ENCODE measurements at regions not wholly inside any gene's neighbourhood (a gene's known extent, or its start where the extent isn't known, plus 50 kb on each side); places are given as distances from the start of the nearest gene placed in this dataset.
"Not testable (repeated sequence)": the region's sequence is repeated elsewhere in the genome, so short reads cannot be mapped to it uniquely, and the experiment has no call there.

- no peak overlapping the region for H3K27ac ChIP-seq
- H3K4me3 ChIP-seq: no peak overlapping the region
- WGBS: 30% methylated on average over 1 of the region's 1 CpG
- no peaks in the 10 kb centered on the region for H3K36me3 ChIP-seq
- H3K4me1 ChIP-seq (replicated peaks): no peaks in the 10 kb centered on the region
- DNase-seq (ENCODE audit: low spot score): no peak
- H3K9me3 ChIP-seq: no peaks in the 10 kb centered on the region
- no peak for TF ChIP-seq POLR2A (IDR thresholded peaks at IDR 0.05)
- no peak for TF ChIP-seq POLR2AphosphoS5 (IDR thresholded peaks at IDR 0.05)
- no peak for TF ChIP-seq CTCF (IDR thresholded peaks at IDR 0.05)
- intact Hi-C loops (cut with DNase I): no loop called here
- H3K27me3 ChIP-seq (replicated peaks; ENCODE audit: insufficient read depth): no peaks in the 10 kb centered on the region
Observed at GRCh38 chr13:65125236-65125635, 2104.9 kb downstream of the PCDH9 start.

GRCh38 chr13:65112531-65112941 lies 2117.6 kb downstream of the PCDH9 start:
- no peak overlapping the region for H3K4me3 ChIP-seq
- no peaks in the 10 kb centered on the region for H3K9me3 ChIP-seq
- DNase-seq (ENCODE audit: low spot score): no peak
- H3K27ac ChIP-seq: no peak overlapping the region
- H3K36me3 ChIP-seq: no peaks in the 10 kb centered on the region
- 38% methylated on average over 3 of the region's 3 CpGs for WGBS
- no peak for TF ChIP-seq POLR2A (IDR thresholded peaks at IDR 0.05)
- no peak for TF ChIP-seq CTCF (IDR thresholded peaks at IDR 0.05)
- TF ChIP-seq POLR2AphosphoS5 (IDR thresholded peaks at IDR 0.05): no peak
- intact Hi-C loops (cut with DNase I): no loop called here
- no peaks in the 10 kb centered on the region for H3K4me1 ChIP-seq (replicated peaks)
- H3K27me3 ChIP-seq (replicated peaks; ENCODE audit: insufficient read depth): no peaks in the 10 kb centered on the region

GRCh38 chr13:65112123-65112522 lies 2118.0 kb downstream of the PCDH9 start:
- Histone ChIP-seq H3K4me3 (no peak overlapping the region), H3K4me1 (replicated peaks) (no peaks in the 10 kb centered on the region), H3K27me3 (replicated peaks; ENCODE audit: insufficient read depth) (no peaks in the 10 kb centered on the region), H3K27ac (no peak overlapping the region), H3K9me3 (no peaks in the 10 kb centered on the region), H3K36me3 (no peaks in the 10 kb centered on the region)
- TF ChIP-seq POLR2AphosphoS5 (IDR thresholded peaks at IDR 0.05) (no peak), POLR2A (IDR thresholded peaks at IDR 0.05) (no peak), CTCF (IDR thresholded peaks at IDR 0.05) (no peak)
- no peak for DNase-seq (ENCODE audit: low spot score)
- WGBS: 77% methylated on average over 1 of the region's 1 CpG
- intact Hi-C loops (cut with DNase I): no loop called here

GRCh38 chr13:65111223-65111622 lies 2118.9 kb downstream of the PCDH9 start:
- WGBS: 61% methylated on average over 1 of the region's 1 CpG
- intact Hi-C loops (cut with DNase I): no loop called here
- H3K27me3 ChIP-seq (replicated peaks; ENCODE audit: insufficient read depth): no peaks in the 10 kb centered on the region
- no peak overlapping the region for H3K4me3 ChIP-seq
- no peaks in the 10 kb centered on the region for H3K4me1 ChIP-seq (replicated peaks)
- TF ChIP-seq CTCF (IDR thresholded peaks at IDR 0.05) (no peak), POLR2A (IDR thresholded peaks at IDR 0.05) (no peak), POLR2AphosphoS5 (IDR thresholded peaks at IDR 0.05) (no peak)
- no peak overlapping the region for H3K27ac ChIP-seq
- no peaks in the 10 kb centered on the region for H3K9me3 ChIP-seq
- H3K36me3 ChIP-seq: no peaks in the 10 kb centered on the region
- DNase-seq (ENCODE audit: low spot score): no peak

- intact Hi-C loops (cut with DNase I); H3K9me3 ChIP-seq; H3K4me1 ChIP-seq (replicated peaks); H3K4me3 ChIP-seq; H3K27ac ChIP-seq; H3K27me3 ChIP-seq (replicated peaks; ENCODE audit: insufficient read depth); DNase-seq (ENCODE audit: low spot score); H3K36me3 ChIP-seq: not testable (repeated sequence)
- 43% methylated on average over 3 of the region's 3 CpGs for WGBS
Observed at GRCh38 chr13:65104436-65104835, 2125.7 kb downstream of the PCDH9 start.

All from prostate gland (tissue), 2 donors.